ENCODE measurements at regions not wholly inside any gene's neighbourhood (a gene's known extent, or its start where the extent isn't known, plus 50 kb on each side); places are given as distances from the start of the nearest gene placed in this dataset.

GRCh38 chr2:19552270-19552669 is 193.8 kb upstream of the OSR1 start:
- no TSS peak for BruUV-seq (replicated peaks)
- H3K79me2 ChIP-seq (ENCODE audit: control insufficient read depth, insufficient read depth, low read length): no peaks in the 10 kb centered on the region
- RAD21 ChIA-PET (ENCODE audit: unreplicated experiment): no interaction called here
- H3K4me1 ChIP-seq (ENCODE audit: control insufficient read depth, insufficient read depth, low read length): no peaks in the 10 kb centered on the region
- TF ChIP-seq HDGF (IDR thresholded peaks at IDR 0.05) (no peak), ATF7 (IDR thresholded peaks at IDR 0.05; ENCODE audit: low read depth) (no peak), RAD51 (IDR thresholded peaks at IDR 0.05) (no peak), BCL11A (IDR thresholded peaks at IDR 0.05; ENCODE audit: low read depth, low read length) (no peak), EGR1 (IDR thresholded peaks at IDR 0.05; ENCODE audit: borderline replicate concordance in 1 of 2, low read depth in 2 of 2, low read length in 2 of 2) (no peak)
- TF ChIP-seq, protein P1, sequence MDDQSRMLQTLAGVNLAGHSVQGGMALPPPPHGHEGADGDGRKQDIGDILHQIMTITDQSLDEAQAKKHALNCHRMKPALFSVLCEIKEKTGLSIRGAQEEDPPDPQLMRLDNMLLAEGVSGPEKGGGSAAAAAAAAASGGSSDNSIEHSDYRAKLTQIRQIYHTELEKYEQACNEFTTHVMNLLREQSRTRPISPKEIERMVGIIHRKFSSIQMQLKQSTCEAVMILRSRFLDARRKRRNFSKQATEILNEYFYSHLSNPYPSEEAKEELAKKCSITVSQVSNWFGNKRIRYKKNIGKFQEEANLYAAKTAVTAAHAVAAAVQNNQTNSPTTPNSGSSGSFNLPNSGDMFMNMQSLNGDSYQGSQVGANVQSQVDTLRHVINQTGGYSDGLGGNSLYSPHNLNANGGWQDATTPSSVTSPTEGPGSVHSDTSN (IDR thresholded peaks at IDR 0.05; ENCODE audit: insufficient replicate concordance, low read depth, low read length): no peak
- no peak overlapping the region for H2AFZ ChIP-seq (ENCODE audit: control insufficient read depth, low read depth, low read length)
- H4K20me1 ChIP-seq (ENCODE audit: control insufficient read depth, insufficient read depth): no peaks in the 10 kb centered on the region
- H3K27ac ChIP-seq (ENCODE audit: control insufficient read depth, insufficient read depth): no peak overlapping the region
- no peak overlapping the region for H3K4me2 ChIP-seq (ENCODE audit: control insufficient read depth, insufficient read depth)
- POLR2A ChIA-PET: no interaction called here
- intact Hi-C loops (cut with micrococcal nuclease; ENCODE audit: unreplicated experiment) (no loop called here), in situ Hi-C loops (cut with MboI) (no loop called here)
- FAIRE-seq (no peak), ATAC-seq (no peak), DNase-seq (ENCODE audit: low read depth, low spot score) (no peak)
- no peaks in the 10 kb centered on the region for H3K36me3 ChIP-seq (ENCODE audit: control insufficient read depth in 2 of 2, insufficient read depth in 2 of 2, low read length in 1 of 2)
- no peak overlapping the region for H3K4me3 ChIP-seq
- no peaks in the 10 kb centered on the region for H3K9me3 ChIP-seq (replicated peaks; ENCODE audit: control insufficient read depth, insufficient read depth, low read length)
- SMC1A ChIA-PET (ENCODE audit: uncharacterized antibody, unreplicated experiment): no interaction called here
- 0% methylated on average over 1 of the region's 1 CpG for WGBS (ENCODE audit: insufficient coverage, insufficient replicate concordance, low lambda C conversion rate, missing lambda C conversion rate)
- H3K27me3 ChIP-seq (replicated peaks in 1 of 2; ENCODE audit: control insufficient read depth in 2 of 2, insufficient read depth in 2 of 2, low read length in 1 of 2): 0 out of 4 replicates have a peak, but pooled peaks cover 0 to 3% of the 10 kb centered on the region in 2 experiments
- H3K9ac ChIP-seq (ENCODE audit: control insufficient read depth, insufficient read depth, low read length): no peak overlapping the region
- CTCF ChIA-PET: no interaction called here

GRCh38 chr2:19550750-19551149 is 192.3 kb upstream of the OSR1 start:
- Histone ChIP-seq H3K4me2 (ENCODE audit: control insufficient read depth, insufficient read depth) (no peak overlapping the region), H3K9me3 (replicated peaks; ENCODE audit: control insufficient read depth, insufficient read depth, low read length) (no peaks in the 10 kb centered on the region), H3K4me3 (no peak overlapping the region), H3K36me3 (ENCODE audit: control insufficient read depth in 2 of 2, insufficient read depth in 2 of 2, low read length in 1 of 2) (no peaks in the 10 kb centered on the region), H3K79me2 (ENCODE audit: control insufficient read depth, insufficient read depth, low read length) (no peaks in the 10 kb centered on the region), H3K9ac (ENCODE audit: control insufficient read depth, insufficient read depth, low read length) (no peak overlapping the region), H3K27me3 (replicated peaks in 1 of 2; ENCODE audit: control insufficient read depth in 2 of 2, insufficient read depth in 2 of 2, low read length in 1 of 2) (peaks cover 0 to 3% of the 10 kb centered on the region in 2 experiments; a peak in 1 of 4 replicates), H4K20me1 (ENCODE audit: control insufficient read depth, insufficient read depth) (no peaks in the 10 kb centered on the region), H3K4me1 (ENCODE audit: control insufficient read depth, insufficient read depth, low read length) (no peaks in the 10 kb centered on the region), H2AFZ (ENCODE audit: control insufficient read depth, low read depth, low read length) (no peak overlapping the region), H3K27ac (ENCODE audit: control insufficient read depth, insufficient read depth) (no peak overlapping the region)
- in situ Hi-C loops (cut with MboI) (no loop called here), intact Hi-C loops (cut with micrococcal nuclease; ENCODE audit: unreplicated experiment) (no loop called here)
- 45% methylated on average over 9 of the region's 9 CpGs for WGBS (ENCODE audit: insufficient coverage, insufficient replicate concordance, low lambda C conversion rate, missing lambda C conversion rate)
- BruUV-seq (replicated peaks): no TSS peak
- ChIA-PET SMC1A (ENCODE audit: uncharacterized antibody, unreplicated experiment) (no interaction called here), RAD21 (ENCODE audit: unreplicated experiment) (no interaction called here), CTCF (no interaction called here), POLR2A (no interaction called here)
- TF ChIP-seq STAT1 (conservative IDR thresholded peaks at IDR 0.05): no peak
- TF ChIP-seq MEF2A (IDR thresholded peaks at IDR 0.05; ENCODE audit: insufficient read depth, low read depth, low read length): no peak
- TF ChIP-seq LARP7 (IDR thresholded peaks at IDR 0.05): no peak
- no peak for TF ChIP-seq POLR2A (IDR thresholded peaks at IDR 0.05; ENCODE audit: low read depth, low read length)
- no peak for TF ChIP-seq ETV6 (conservative IDR thresholded peaks at IDR 0.05 in 1 of 2, IDR thresholded peaks at IDR 0.05 in 1 of 2; ENCODE audit: borderline replicate concordance in 1 of 2, low read depth in 1 of 2)
- no peak for TF ChIP-seq SMAD5 (IDR thresholded peaks at IDR 0.05; ENCODE audit: low read depth)
- ATAC-seq (no peak), DNase-seq (ENCODE audit: low read depth, low spot score) (no peak), FAIRE-seq (no peak)

Measured in GM12878 (cell line).